GM12878 (cell line): ENCODE measurements at regions not wholly inside any gene's neighbourhood (a gene's known extent, or its start where the extent isn't known, plus 50 kb on each side); places are given as distances from the start of the nearest gene placed in this dataset.

Experiments used
- ATAC-seq: fragments of 200-7000 bp; cut with Tn5 transposase; 3 replicates; pipeline ENCODE4 v1.9.1; 2020; ENCODE audit warnings: mild to moderate bottlenecking, moderate library complexity
- BruUV-seq: library from RNA; stranded (reverse); fragments of 400-500 nt; replicated peaks from 2 replicates; lab custom pipeline; 2021; lab: Mats Ljungman, UMichigan
- CTCF ChIA-PET: fragments of 300-600 bp; sonication (Branson Sonifier 250); formaldehyde crosslinking; extraction: SDS; loops from one replicate; lab custom pipeline; 2021; ENCODE audit warnings: inconsistent platforms; lab: Yijun Ruan, JAX
- POLR2A ChIA-PET: fragments of 350-600 bp; formaldehyde crosslinking; extraction: SDS; loops from one replicate; lab custom pipeline; 2021; ENCODE audit warnings: inconsistent platforms; lab: Charles Lee
- RAD21 ChIA-PET: fragments of 300-600 bp; sonication (Branson Sonifier 250); formaldehyde crosslinking; loops from one replicate; lab custom pipeline; 2023; ENCODE audit warnings: antibody characterized with exemption; ENCODE audit not compliant: unreplicated experiment; lab: Charles Lee
- SMC1A ChIA-PET: fragments of 300-600 bp; sonication (Branson Sonifier 250); formaldehyde crosslinking; loops from one replicate; lab custom pipeline; 2023; ENCODE audit not compliant: unreplicated experiment, uncharacterized antibody; lab: Charles Lee
- DNase-seq: peaks from one replicate; pipeline ENCODE4 v3.0.0-alpha.2; 2011; ENCODE audit warnings: low read depth, low spot score
- FAIRE-seq: peaks from 3 replicates; lab custom pipeline; 2011; peaks lifted over from hg19 to GRCh38; lab: Jason Lieb, UNC
- H2AFZ ChIP-seq: 2 replicates; pipeline ENCODE4 v1.6.0; 2011; ENCODE audit warnings: low read depth, low read length, control low read depth; ENCODE audit not compliant: control insufficient read depth
- H3K27ac ChIP-seq: 2 replicates; pipeline ENCODE4 v1.5.1; 2011; ENCODE audit warnings: control low read depth; ENCODE audit not compliant: control insufficient read depth, insufficient read depth
- H3K27me3 ChIP-seq, 2 experiments: replicated peaks in 1 of 2; 2 replicates each; pipeline versions ENCODE4 v1.6.0 to v1.6.1; 2011; ENCODE audit warnings: low read length in 1 of 2; ENCODE audit not compliant: control insufficient read depth in 2 of 2, insufficient read depth in 2 of 2
- H3K36me3 ChIP-seq, 2 experiments: 2 replicates each; pipeline ENCODE4 v1.5.1; 2011; ENCODE audit warnings: low read length in 1 of 2; ENCODE audit not compliant: control insufficient read depth in 2 of 2, insufficient read depth in 2 of 2
- H3K4me1 ChIP-seq: 2 replicates; pipeline ENCODE4 v1.6.1; 2011; ENCODE audit warnings: mild to moderate bottlenecking, low read length, moderate library complexity, mixed read lengths; ENCODE audit not compliant: control insufficient read depth, insufficient read depth
- H3K4me2 ChIP-seq: 2 replicates; pipeline ENCODE4 v1.6.0; 2011; ENCODE audit warnings: control low read depth; ENCODE audit not compliant: control insufficient read depth, insufficient read depth
- H3K4me3 ChIP-seq: fragments of 200-600 bp; sonication (generic); 2 replicates; pipeline ENCODE4 v1.5.1; 2016
- H3K79me2 ChIP-seq: 2 replicates; pipeline ENCODE4 v1.6.0; 2011; ENCODE audit warnings: low read length; ENCODE audit not compliant: control insufficient read depth, insufficient read depth
- H3K9ac ChIP-seq: 2 replicates; pipeline ENCODE4 v1.8.0; 2011; ENCODE audit warnings: low read length, control low read depth, mixed read lengths; ENCODE audit not compliant: control insufficient read depth, insufficient read depth
- H3K9me3 ChIP-seq: replicated peaks from 3 replicates; pipeline ENCODE4 v1.5.1; 2011; ENCODE audit warnings: mild to moderate bottlenecking, low read length; ENCODE audit not compliant: control insufficient read depth, insufficient read depth
- H4K20me1 ChIP-seq: 2 replicates; pipeline ENCODE4 v1.6.0; 2011; ENCODE audit not compliant: control insufficient read depth, insufficient read depth
- CHD4 ChIP-seq: fragments of 200-600 bp; sonication (generic); IDR thresholded peaks from 2 replicates; pipeline ENCODE4 v1.6.1; 2016; ENCODE audit warnings: mild to moderate bottlenecking
- CREM ChIP-seq: IDR thresholded peaks from 2 replicates; pipeline ENCODE4 v1.6.1; 2014; ENCODE audit warnings: antibody characterized with exemption, low read depth
- DPF2 ChIP-seq: fragments of 450-650 bp; IDR thresholded peaks from 2 replicates; pipeline ENCODE4 v1.6.1; 2017; ENCODE audit warnings: mild to moderate bottlenecking
- HDAC2 ChIP-seq: fragments of 200-600 bp; sonication (generic); IDR thresholded peaks from 2 replicates; pipeline ENCODE4 v1.6.1; 2017
- NRF1 ChIP-seq: conservative IDR thresholded peaks from 2 replicates; pipeline ENCODE4 v1.6.1; 2011; ENCODE audit warnings: mild to moderate bottlenecking, low read depth, low read length, improper control_type of control experiment
- SIX5 ChIP-seq: IDR thresholded peaks from 2 replicates; pipeline ENCODE4 v1.6.1; 2011; ENCODE audit warnings: mild to moderate bottlenecking, low read depth, low read length, moderate library complexity; ENCODE audit not compliant: severe bottlenecking
- SMC3 ChIP-seq: IDR thresholded peaks from 2 replicates; pipeline ENCODE4 v1.6.1; 2011; ENCODE audit warnings: low read length, improper control_type of control experiment, borderline replicate concordance
- STAT3 ChIP-seq: IDR thresholded peaks from 2 replicates; pipeline ENCODE4 v1.6.1; 2011; ENCODE audit warnings: low read depth, low read length, improper control_type of control experiment
- TCF3 ChIP-seq: IDR thresholded peaks from 2 replicates; pipeline ENCODE4 v1.6.1; 2012; ENCODE audit warnings: low read depth, mild to moderate bottlenecking, low read length, borderline replicate concordance; ENCODE audit not compliant: insufficient read depth
- YY1 ChIP-seq: IDR thresholded peaks from 2 replicates; pipeline ENCODE4 v1.6.1; 2011; ENCODE audit warnings: low read depth, mild to moderate bottlenecking, low read length
- ZNF217 ChIP-seq: fragments of 450-650 bp; IDR thresholded peaks from 2 replicates; pipeline ENCODE4 v1.6.1; 2017; ENCODE audit warnings: antibody characterized with exemption, mild to moderate bottlenecking
- ZNF274 ChIP-seq: IDR thresholded peaks from one replicate; pipeline ENCODE4 v1.8.0; 2011; ENCODE audit not compliant: insufficient read length, insufficient read depth
- WGBS: methylation state at CpG from one replicate; pipeline ENCODE4 v1.1.6; 2016; ENCODE audit warnings: low lambda C conversion rate; ENCODE audit not compliant: insufficient replicate concordance, insufficient coverage; ENCODE audit errors: missing lambda C conversion rate; 5-methylcytosine and 5-hydroxymethylcytosine counted together
- in situ Hi-C: fragments of 300-500 bp; cut with MboI; formaldehyde crosslinking; loops from 9 replicates; pipeline ENCODE4 v1.14.3; 2018; ENCODE audit warnings: mixed read lengths
- intact Hi-C: fragments of 100-400 bp; cut with micrococcal nuclease; formaldehyde crosslinking; loops from one replicate; pipeline ENCODE4 v1.14.2; 2022; ENCODE audit not compliant: unreplicated experiment
- TF ChIP-seq, protein P1 (sequence below): IDR thresholded peaks from 2 replicates; pipeline ENCODE4 v1.6.1; 2011; ENCODE audit warnings: borderline replicate concordance, low read depth, mild to moderate bottlenecking, moderate library complexity, low read length; ENCODE audit not compliant: insufficient read depth, poor library complexity, severe bottlenecking
- TF ChIP-seq, protein P2 (sequence below): IDR thresholded peaks from 2 replicates; pipeline ENCODE4 v1.6.1; 2012; ENCODE audit warnings: low read depth, low read length, improper control_type of control experiment
- TF ChIP-seq, protein P3 (sequence below): IDR thresholded peaks from 2 replicates; pipeline ENCODE4 v1.6.1; 2012; ENCODE audit warnings: low read length, inconsistent platforms
- TF ChIP-seq, protein P4 (sequence below): fragments of 450-650 bp; IDR thresholded peaks from 2 replicates; pipeline ENCODE4 v1.6.1; 2016; ENCODE audit warnings: mild to moderate bottlenecking

DNA sequence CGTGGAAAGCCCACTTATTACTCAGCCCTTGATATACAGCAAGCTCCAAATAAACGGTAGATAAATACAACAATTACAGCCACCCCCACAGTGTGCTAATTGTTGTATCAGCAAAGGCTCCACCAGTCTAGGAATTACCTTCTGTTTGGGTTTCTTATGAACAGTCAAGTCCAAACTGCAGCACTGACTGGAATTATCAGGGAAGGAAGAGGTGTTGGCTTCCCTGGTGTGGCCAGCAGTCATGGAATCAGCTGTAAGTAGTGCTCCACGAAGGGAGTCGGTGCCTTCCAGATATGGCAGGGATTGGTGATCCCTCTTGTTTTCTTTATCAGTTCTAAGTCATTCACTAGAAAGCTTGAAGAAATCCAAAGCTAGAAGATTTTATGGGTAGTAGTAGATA is 209.1 kb downstream of the SNX19 start:
- ChIA-PET POLR2A (no interaction called here), SMC1A (no interaction called here), CTCF (no interaction called here), RAD21 (no interaction called here)
- ATAC-seq = no peak
- no peaks in the 10 kb centered on the region; the same call in 2 of the 3 replicates for H3K9me3 ChIP-seq
- no peaks in the 10 kb centered on the region for H3K79me2 ChIP-seq
- H3K36me3 ChIP-seq = no peaks in the 10 kb centered on the region
- H3K9ac ChIP-seq = no peak overlapping the region
- WGBS = 55% methylated on average over 4 of the region's 4 CpGs
- BruUV-seq = no TSS peak
- TF ChIP-seq, protein P1, sequence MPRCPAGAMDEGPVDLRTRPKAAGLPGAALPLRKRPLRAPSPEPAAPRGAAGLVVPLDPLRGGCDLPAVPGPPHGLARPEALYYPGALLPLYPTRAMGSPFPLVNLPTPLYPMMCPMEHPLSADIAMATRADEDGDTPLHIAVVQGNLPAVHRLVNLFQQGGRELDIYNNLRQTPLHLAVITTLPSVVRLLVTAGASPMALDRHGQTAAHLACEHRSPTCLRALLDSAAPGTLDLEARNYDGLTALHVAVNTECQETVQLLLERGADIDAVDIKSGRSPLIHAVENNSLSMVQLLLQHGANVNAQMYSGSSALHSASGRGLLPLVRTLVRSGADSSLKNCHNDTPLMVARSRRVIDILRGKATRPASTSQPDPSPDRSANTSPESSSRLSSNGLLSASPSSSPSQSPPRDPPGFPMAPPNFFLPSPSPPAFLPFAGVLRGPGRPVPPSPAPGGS = no peak
- TF ChIP-seq STAT3 (no peak), ZNF217 (no peak), HDAC2 (no peak), SMC3 (no peak), DPF2 (no peak), ZNF274 (no peak), CHD4 (no peak), SIX5 (no peak), TCF3 (no peak), NRF1 (no peak), YY1 (no peak), CREM (no peak)
- TF ChIP-seq, protein P2, sequence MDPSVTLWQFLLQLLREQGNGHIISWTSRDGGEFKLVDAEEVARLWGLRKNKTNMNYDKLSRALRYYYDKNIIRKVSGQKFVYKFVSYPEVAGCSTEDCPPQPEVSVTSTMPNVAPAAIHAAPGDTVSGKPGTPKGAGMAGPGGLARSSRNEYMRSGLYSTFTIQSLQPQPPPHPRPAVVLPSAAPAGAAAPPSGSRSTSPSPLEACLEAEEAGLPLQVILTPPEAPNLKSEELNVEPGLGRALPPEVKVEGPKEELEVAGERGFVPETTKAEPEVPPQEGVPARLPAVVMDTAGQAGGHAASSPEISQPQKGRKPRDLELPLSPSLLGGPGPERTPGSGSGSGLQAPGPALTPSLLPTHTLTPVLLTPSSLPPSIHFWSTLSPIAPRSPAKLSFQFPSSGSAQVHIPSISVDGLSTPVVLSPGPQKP = no peak
- TF ChIP-seq, protein P3, sequence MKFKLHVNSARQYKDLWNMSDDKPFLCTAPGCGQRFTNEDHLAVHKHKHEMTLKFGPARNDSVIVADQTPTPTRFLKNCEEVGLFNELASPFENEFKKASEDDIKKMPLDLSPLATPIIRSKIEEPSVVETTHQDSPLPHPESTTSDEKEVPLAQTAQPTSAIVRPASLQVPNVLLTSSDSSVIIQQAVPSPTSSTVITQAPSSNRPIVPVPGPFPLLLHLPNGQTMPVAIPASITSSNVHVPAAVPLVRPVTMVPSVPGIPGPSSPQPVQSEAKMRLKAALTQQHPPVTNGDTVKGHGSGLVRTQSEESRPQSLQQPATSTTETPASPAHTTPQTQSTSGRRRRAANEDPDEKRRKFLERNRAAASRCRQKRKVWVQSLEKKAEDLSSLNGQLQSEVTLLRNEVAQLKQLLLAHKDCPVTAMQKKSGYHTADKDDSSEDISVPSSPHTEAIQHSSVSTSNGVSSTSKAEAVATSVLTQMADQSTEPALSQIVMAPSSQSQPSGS = no peak
- TF ChIP-seq, protein P4, sequence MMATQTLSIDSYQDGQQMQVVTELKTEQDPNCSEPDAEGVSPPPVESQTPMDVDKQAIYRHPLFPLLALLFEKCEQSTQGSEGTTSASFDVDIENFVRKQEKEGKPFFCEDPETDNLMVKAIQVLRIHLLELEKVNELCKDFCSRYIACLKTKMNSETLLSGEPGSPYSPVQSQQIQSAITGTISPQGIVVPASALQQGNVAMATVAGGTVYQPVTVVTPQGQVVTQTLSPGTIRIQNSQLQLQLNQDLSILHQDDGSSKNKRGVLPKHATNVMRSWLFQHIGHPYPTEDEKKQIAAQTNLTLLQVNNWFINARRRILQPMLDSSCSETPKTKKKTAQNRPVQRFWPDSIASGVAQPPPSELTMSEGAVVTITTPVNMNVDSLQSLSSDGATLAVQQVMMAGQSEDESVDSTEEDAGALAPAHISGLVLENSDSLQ = no peak
- H2AFZ ChIP-seq = no peak overlapping the region
- H3K4me3 ChIP-seq = no peak overlapping the region
- H4K20me1 ChIP-seq = no peaks in the 10 kb centered on the region
- H3K27me3 ChIP-seq = peaks cover 0 to 2% of the 10 kb centered on the region in 2 experiments; a peak in 2 of 4 replicates
- no peak overlapping the region for H3K4me2 ChIP-seq
- H3K4me1 ChIP-seq = no peaks in the 10 kb centered on the region
- FAIRE-seq = no peak
- intact Hi-C loops = no loop called here
- no peak overlapping the region for H3K27ac ChIP-seq
- in situ Hi-C loops = no loop called here
- no peak for DNase-seq
